ENCODE measurements at regions not wholly inside any gene's neighbourhood (a gene's known extent, or its start where the extent isn't known, plus 50 kb on each side); places are given as distances from the start of the nearest gene placed in this dataset.
A peak's percentile ranks its signal among the peaks of the same experiment; 100 is the strongest.
"Not testable (repeated sequence)": the region's sequence is repeated elsewhere in the genome, so short reads cannot be mapped to it uniquely, and the experiment has no call there.

- DNase-seq: peak; percentile 27
Measured at GRCh38 chr17:34039759-34040555, 215.1 kb upstream of the CCL2 start.

GRCh38 chr17:34045990-34046389, 209.1 kb upstream of the CCL2 start:
- DNase-seq: no peak

- no peak for DNase-seq
Measured at GRCh38 chr17:34051046-34051445, 204.0 kb upstream of the CCL2 start.

GRCh38 chr17:34054495-34054894, 200.6 kb upstream of the CCL2 start:
- DNase-seq: no peak

GRCh38 chr17:34055606-34056005, 199.5 kb upstream of the CCL2 start:
- no peak for DNase-seq

- DNase-seq: no peak
Measured at GRCh38 chr17:34059423-34060220, 195.5 kb upstream of the CCL2 start.

- no peak for DNase-seq
Measured at GRCh38 chr17:34066528-34066927, 188.6 kb upstream of the CCL2 start.

- no peak for DNase-seq
Measured at GRCh38 chr17:34067011-34067410, 188.1 kb upstream of the CCL2 start.

- no peak for DNase-seq
Measured at GRCh38 chr17:34068571-34068970, 186.5 kb upstream of the CCL2 start.

GRCh38 chr17:34070712-34071111, 184.4 kb upstream of the CCL2 start:
- no peak for DNase-seq

GRCh38 chr17:34071886-34072420, 183.1 kb upstream of the CCL2 start:
- DNase-seq: no peak

GRCh38 chr17:34075076-34075475, 180.0 kb upstream of the CCL2 start:
- no peak for DNase-seq

GRCh38 chr17:34076743-34077631, 178.1 kb upstream of the CCL2 start:
- DNase-seq: no peak

- no peak for DNase-seq
Measured at GRCh38 chr17:34081269-34081668, 173.8 kb upstream of the CCL2 start.

- DNase-seq: no peak
Measured at GRCh38 chr17:34082404-34082803, 172.7 kb upstream of the CCL2 start.

- DNase-seq: not testable (repeated sequence)
Measured at GRCh38 chr17:34089042-34089441, 166.0 kb upstream of the CCL2 start.

GRCh38 chr17:34090593-34090992, 164.5 kb upstream of the CCL2 start:
- no peak for DNase-seq

- no peak for DNase-seq
Measured at GRCh38 chr17:34091975-34092374, 163.1 kb upstream of the CCL2 start.

GRCh38 chr17:34095106-34095505, 160.0 kb upstream of the CCL2 start:
- no peak for DNase-seq

- DNase-seq: no peak
Measured at GRCh38 chr17:34098699-34099098, 156.4 kb upstream of the CCL2 start.

GRCh38 chr17:34099859-34100515, 155.1 kb upstream of the CCL2 start:
- DNase-seq: no peak

GRCh38 chr17:34107019-34107418, 148.1 kb upstream of the CCL2 start:
- no peak for DNase-seq
